C4-2B (cell line): ENCODE measurements at regions not wholly inside any gene's neighbourhood (a gene's known extent, or its start where the extent isn't known, plus 50 kb on each side); places are given as distances from the start of the nearest gene placed in this dataset.

ENCODE experiments used
- H3K27ac ChIP-seq: fragments of 450-650 bp; 2 replicates; pipeline ENCODE4 v1.5.1; 2017
- ZFX ChIP-seq: fragments of 450-650 bp; IDR thresholded peaks from 2 replicates; pipeline ENCODE4 v1.6.1; 2017
- TF ChIP-seq, protein P1 (sequence below): fragments of 450-650 bp; conservative IDR thresholded peaks from 2 replicates; pipeline ENCODE4 v1.5.1; 2017; ENCODE audit warnings: mild to moderate bottlenecking

- TF ChIP-seq, protein P1, sequence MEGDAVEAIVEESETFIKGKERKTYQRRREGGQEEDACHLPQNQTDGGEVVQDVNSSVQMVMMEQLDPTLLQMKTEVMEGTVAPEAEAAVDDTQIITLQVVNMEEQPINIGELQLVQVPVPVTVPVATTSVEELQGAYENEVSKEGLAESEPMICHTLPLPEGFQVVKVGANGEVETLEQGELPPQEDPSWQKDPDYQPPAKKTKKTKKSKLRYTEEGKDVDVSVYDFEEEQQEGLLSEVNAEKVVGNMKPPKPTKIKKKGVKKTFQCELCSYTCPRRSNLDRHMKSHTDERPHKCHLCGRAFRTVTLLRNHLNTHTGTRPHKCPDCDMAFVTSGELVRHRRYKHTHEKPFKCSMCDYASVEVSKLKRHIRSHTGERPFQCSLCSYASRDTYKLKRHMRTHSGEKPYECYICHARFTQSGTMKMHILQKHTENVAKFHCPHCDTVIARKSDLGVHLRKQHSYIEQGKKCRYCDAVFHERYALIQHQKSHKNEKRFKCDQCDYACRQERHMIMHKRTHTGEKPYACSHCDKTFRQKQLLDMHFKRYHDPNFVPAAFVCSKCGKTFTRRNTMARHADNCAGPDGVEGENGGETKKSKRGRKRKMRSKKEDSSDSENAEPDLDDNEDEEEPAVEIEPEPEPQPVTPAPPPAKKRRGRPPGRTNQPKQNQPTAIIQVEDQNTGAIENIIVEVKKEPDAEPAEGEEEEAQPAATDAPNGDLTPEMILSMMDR: no peak
- no peak for TF ChIP-seq ZFX
- H3K27ac ChIP-seq: no peak overlapping the region
These were observed 585.0 kb downstream of the TAF11L14 start for GRCh38 chr5:18219241-18219640.

DNA sequence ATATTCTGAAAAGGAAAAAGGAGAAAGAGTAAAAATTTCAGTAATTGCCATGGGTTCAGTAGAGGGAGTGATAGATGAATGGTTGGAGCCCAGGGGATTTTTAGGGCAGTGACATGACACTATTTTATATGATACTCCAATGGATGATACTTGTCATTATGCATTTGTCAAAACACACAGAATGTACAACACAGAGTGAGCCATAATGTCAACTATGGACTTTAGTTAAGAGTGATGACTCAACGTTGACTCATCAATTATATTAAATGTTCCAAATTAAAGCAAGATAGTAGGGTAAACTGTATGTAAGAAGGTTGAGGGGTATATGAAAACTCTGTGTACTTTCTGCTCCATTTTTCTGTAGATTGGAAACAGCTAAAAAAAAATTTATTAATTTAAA, 586.4 kb downstream of the TAF11L14 start:
- H3K27ac ChIP-seq: no peak overlapping the region

DNA sequence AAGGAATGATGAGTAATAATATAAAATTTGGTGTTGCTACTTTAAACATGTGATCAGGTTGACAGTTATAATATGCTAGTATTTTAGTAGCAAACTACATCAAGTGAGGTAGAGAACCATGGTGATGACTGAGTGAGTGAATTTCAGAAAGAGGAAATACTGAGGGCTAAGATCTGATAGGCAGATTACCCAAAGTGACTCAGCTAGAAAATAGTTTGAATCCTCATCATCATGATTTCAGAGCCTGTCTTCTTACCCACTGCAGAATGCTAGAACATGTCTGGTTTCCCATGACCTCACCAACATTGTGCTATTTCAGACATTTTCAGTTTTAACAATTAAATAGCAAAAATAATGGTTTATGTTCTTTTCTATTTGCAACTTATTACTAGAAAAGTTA, 602.1 kb downstream of the TAF11L14 start:
- no peak overlapping the region for H3K27ac ChIP-seq
- TF ChIP-seq, protein P1: no peak
- no peak for TF ChIP-seq ZFX

More for the DNA sequence above, 586.4 kb downstream of the TAF11L14 start:
- TF ChIP-seq, protein P1: no peak
- TF ChIP-seq ZFX: no peak

- TF ChIP-seq, protein P1: no peak
- no peak for TF ChIP-seq ZFX
- no peak overlapping the region for H3K27ac ChIP-seq
These were observed 604.1 kb downstream of the TAF11L14 start for GRCh38 chr5:18238321-18238720.

DNA sequence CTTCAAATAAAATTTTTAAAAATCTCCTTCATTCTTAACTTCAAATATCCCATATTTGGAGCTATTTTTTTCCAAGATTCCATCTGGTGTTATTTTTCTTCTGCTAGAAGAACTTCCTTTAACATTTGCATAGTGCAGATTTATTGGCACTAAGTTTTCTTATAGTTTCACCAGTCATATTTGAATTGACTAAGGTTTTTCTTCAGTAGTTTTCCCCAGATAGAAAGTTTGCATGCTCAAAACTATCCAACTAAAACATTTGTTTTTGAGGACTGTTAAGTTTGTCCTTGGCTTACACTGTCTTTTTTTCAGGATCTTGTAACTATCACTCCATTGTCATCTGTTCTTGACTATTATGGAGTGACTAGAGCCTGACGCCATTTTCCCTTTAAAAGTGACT, 606.7 kb downstream of the TAF11L14 start:
- no peak for TF ChIP-seq ZFX
- TF ChIP-seq, protein P1: no peak

GRCh38 chr5:18243846-18244245, 609.6 kb downstream of the TAF11L14 start:
- no peak overlapping the region for H3K27ac ChIP-seq
- TF ChIP-seq ZFX: no peak
- TF ChIP-seq, protein P1: no peak

More for the DNA sequence above, 606.7 kb downstream of the TAF11L14 start:
- H3K27ac ChIP-seq: no peak overlapping the region

GRCh38 chr5:18244309-18244708, 610.0 kb downstream of the TAF11L14 start:
- TF ChIP-seq ZFX: no peak
- TF ChIP-seq, protein P1: no peak
- no peak overlapping the region for H3K27ac ChIP-seq

DNA sequence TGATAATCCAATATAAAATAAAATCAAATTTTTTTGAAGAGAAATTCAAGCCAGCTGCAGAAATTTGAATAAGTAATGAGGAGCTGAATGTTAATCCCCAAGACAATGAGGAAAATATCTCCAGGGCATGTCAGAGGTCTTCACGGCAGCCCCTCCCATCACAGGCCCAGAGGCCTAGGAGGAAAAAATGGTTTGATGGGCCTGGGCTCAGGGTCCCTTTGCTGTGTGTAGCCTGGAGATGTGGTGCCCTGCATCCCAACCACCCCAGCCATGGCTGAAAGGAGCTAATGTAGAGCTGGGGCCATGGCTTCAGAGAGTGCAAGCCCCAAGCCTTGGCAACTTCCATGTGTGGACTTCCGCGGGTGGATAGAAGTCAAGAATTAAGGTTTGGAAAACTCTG, 618.3 kb downstream of the TAF11L14 start:
- TF ChIP-seq, protein P1: no peak
- no peak for TF ChIP-seq ZFX
- no peak overlapping the region for H3K27ac ChIP-seq
